ENCODE measurements at regions not wholly inside any gene's neighbourhood (a gene's known extent, or its start where the extent isn't known, plus 50 kb on each side); places are given as distances from the start of the nearest gene placed in this dataset.

DNA sequence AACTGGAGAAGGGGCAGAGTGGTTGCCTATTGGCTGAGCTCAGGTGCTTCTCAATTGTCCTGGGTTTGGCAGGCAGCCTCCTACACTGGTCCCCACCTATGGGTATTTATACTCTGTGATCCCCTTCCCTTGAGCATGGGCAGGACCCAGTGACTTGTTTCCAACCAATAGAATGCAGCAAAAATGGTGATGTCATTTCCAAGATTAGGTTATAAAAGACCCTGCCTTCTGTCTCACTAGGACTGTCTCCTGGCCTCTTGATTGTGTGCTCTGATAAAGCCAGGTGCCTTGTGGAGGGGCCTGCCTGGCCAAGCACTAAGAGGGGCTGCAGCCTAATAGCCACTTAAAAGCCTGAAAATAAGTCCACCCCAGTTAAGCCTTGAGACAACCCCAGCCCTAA lies 76.1 kb downstream of the MSX2 start:
- TF ChIP-seq, protein P1, sequence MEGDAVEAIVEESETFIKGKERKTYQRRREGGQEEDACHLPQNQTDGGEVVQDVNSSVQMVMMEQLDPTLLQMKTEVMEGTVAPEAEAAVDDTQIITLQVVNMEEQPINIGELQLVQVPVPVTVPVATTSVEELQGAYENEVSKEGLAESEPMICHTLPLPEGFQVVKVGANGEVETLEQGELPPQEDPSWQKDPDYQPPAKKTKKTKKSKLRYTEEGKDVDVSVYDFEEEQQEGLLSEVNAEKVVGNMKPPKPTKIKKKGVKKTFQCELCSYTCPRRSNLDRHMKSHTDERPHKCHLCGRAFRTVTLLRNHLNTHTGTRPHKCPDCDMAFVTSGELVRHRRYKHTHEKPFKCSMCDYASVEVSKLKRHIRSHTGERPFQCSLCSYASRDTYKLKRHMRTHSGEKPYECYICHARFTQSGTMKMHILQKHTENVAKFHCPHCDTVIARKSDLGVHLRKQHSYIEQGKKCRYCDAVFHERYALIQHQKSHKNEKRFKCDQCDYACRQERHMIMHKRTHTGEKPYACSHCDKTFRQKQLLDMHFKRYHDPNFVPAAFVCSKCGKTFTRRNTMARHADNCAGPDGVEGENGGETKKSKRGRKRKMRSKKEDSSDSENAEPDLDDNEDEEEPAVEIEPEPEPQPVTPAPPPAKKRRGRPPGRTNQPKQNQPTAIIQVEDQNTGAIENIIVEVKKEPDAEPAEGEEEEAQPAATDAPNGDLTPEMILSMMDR (IDR thresholded peaks at IDR 0.05), result no peak
- TF ChIP-seq POLR2A (IDR thresholded peaks at IDR 0.05), result no peak

Data from ovary (tissue), 3 donors.